GM18909 (cell line): ENCODE measurements at regions not wholly inside any gene's neighbourhood (a gene's known extent, or its start where the extent isn't known, plus 50 kb on each side); places are given as distances from the start of the nearest gene placed in this dataset.
"Not testable (repeated sequence)": the region's sequence is repeated elsewhere in the genome, so short reads cannot be mapped to it uniquely, and the experiment has no call there.

Source experiments
- ATAC-seq: cut with Tn5 transposase; IDR thresholded peaks from one replicate; pipeline ENCODE4 v1.9.1; 2021; ENCODE audit warnings: mild to moderate bottlenecking; ENCODE audit not compliant: unreplicated experiment, poor library complexity

DNA sequence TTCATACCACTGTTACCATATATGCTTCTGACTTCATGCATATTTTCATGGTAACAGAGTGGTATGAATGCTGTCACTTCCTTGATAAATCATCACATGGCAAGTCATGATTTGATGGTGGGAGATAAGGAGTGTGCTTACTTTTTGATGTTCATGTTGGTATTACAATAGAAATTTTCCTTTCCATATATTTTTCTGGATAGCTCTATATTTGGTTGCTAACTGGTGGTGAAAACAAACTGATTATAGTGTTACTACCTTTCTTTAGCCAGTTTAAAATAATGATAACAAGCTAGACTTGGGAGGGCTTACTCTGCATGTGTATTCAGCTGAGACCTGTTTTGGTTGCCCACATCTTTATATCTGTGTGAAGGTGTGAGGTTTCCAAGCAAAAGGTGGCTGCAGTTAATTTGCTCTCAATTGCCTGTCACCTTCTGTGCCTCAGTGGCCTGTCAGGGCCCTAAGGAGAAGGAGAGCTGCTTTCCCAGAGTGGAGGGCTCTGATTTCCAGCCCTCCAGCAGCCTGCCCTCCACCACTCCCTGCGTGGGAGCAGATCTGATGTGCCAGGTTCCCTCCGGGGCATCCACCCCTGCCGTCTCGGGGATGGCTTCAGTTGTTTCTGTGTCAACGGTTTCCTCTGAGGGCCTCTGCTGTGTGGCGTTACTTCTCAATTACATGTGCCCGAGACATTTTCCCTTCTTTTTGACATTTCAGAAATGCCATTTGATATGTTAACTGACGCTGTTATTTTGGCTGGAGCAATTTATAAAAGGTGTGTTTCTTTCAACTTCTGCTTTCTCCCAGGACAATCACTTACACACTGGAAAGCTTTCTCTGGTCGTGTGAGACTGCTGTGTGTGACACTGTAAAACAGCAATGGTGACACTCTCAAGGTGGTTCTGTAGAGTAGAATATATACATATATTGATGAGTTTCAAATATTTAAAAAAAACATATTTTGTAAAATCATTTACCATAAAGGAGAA is 107.7 kb upstream of the KLF6 start:
- ATAC-seq: no peak

DNA sequence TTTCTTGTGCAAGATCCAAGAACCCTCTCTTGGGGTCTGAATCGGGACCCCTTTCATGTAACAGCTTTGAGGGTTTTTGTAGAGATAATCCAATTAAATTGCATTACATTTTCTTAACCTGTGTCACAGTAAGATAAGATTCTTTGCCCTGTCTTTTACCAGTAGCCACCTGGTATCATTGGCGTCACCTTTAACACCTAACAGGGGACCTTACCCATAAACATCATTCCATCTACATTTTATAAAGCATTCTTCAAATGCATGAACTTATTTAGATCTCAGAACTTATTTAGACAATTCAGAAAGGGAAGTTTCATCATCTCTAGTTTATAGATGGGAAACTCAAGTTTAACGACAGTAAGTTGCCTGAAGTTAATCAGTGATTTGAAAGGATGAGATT is 106.4 kb upstream of the KLF6 start:
- ATAC-seq: no peak

DNA sequence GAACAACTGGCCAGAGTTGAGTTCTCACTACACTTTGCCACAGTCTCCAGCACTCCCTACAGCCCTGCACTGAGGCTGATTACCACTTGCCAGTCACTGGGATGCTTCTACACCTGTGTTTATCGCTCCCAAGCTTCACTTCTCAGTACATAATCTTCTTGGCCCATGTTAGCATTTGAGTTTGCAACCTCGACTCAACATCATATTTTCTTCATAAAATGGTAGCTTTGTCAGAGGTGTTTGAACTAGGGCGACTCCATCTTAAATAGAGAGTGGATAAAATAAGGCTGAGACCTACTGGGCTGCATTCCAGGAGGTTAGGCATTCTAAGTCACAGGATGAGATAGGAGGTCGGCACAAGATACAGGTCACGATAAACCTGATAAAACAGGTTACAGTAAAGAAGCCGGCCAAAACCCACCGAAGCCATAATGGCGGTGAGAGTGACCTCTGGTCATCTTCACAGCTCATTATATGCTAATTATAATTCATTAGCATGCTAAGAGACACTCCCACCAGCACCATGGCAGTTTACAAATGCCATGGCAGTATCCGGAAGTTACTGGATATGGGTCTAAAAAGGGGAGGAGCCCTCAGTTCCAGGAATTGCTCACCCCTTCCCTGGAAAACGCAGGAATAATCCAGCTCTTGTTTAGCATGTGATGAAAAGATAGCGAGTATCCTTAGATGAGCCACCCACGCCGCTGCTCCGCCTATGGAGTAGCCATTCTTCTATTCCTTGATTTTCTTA is 105.8 kb upstream of the KLF6 start:
- no peak for ATAC-seq

DNA sequence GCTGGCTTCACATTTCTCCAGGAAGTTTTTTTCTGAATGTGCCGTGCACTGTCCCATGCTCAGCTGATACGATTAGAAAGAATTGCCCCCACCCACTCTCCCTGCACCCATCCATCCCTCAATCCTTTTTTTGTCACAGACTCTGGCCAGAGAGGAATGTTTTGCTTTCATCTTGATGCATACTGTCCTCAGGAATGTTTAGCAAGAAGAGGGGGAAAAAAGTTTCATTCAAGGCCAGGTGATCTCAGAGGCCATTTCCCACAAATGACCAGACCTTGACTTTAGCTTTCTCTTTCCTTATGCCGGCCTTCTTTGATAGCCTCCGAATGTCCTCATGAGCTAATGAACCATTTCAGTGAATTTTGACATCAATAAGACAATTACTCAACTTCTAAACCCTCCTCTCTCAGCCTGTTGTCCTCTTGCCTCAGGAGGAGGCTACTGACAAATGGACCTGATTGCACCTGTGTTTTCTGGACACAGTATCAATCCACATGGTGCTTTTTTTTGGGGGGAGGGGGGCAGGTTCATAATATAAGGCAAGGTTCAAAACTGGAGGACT is 105.0 kb upstream of the KLF6 start:
- ATAC-seq: no peak

DNA sequence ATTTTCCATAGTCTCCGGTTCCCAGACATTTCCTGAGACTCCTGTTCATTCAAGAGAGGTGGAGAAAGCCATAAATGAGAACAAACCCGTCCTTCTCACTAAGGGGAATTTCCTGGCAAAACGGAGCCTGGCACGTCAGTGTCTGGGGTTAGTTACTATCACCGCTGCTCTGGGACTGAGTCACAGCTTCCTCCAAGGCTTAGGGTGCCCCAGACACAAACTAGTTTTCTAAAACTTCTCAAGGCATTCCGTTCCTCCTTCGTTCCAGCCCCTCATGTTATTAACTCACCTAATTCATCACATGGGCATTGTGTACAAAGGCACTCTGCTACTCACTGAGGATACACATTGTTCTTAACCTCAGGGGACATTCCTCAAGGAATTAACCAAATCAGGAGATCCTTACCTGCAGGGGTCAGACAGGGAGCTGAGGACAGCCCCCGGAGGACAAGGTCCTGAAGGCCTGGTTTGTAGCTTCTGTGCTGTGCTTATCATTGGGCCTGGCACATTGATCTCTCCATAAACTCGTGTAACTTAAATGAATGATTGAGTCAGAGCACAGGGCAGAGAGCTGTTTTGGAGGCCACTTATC is 103.0 kb upstream of the KLF6 start:
- peak; percentile 67 for ATAC-seq

DNA sequence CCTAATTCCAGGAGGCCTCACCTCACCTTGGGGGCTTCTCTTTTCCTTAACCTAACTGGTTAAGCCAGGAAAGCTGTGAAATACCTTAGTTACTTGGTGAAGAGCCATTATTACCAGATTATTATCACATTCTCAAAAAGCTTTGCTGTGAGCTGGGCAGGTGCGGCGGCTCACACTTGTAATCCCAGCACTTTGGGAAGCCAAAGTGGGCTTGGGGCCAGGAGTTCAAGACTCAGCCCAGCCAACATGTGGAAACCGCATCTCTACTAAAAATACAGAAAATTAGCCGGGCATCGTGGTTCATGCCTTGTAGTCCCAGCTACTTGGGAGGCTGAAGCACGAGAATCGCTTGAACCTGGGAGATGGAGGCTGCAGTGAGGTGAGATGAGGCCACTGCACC is 102.4 kb upstream of the KLF6 start:
- ATAC-seq: no peak

DNA sequence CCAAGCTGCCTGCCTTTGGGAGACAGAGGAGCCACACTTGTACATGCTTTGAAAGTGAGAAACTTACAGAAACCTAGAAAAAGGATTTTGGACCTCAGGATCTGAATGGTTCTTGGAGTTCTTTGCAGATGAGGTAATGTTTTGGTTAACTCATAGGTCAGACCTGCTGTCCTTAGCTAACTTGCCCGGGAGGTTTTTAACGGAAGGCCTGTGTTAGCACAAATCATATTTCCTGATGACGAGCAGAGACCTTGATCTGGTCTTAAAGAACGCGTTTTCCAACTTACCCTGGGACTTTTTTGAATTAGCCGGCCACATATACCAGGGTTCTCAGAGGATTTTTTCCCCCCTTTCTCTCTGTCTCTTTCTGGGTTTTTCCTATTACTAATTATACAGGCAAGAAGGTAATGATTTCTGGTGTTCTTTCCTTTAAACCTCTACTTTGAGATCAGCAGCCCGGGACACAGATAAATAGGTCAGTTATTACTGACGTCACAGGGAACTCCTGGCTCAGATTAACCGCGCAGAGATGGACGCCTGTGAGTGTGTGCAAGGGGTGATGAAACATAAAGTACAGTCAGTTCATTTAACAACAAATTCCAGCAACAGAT is 101.7 kb upstream of the KLF6 start:
- ATAC-seq: peak; percentile 55

DNA sequence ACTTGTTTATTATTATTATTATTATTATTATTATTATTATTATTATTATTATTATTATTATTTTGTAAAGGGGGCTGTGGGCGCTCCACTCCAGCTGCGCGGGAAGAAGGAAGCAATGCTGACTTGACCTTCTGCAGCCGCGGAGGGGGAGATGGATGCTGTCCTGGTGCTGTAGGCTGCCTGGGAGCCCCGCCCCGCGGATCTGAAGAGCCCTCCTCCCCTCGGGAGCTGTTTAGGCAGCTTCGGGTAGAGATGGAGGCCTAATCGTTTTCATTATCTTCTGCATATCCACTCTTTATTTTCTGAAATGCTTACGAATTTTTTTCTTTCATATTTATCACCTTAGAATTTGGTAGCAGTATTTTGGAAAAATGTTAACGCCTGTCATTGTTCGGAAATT is 101.2 kb upstream of the KLF6 start:
- no peak for ATAC-seq

DNA sequence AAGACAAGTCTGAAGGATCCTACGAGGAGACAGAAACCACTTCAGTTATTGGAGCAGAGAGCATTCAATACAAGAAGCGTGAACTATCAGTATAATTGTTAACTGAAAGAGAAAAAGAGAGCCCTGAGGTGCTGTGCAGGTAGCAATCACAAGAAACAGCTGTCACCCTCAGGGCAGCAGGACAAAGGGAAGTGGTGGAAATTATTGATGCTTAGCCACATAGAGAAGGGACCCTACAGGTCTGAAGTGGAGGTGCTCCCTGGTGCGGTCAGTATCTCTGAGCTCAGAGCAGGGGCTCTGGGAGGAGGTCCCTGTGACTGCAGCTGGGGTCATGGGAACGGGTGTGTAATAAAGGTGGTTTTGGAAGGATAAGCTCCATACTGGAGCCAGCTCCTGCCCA is 97.8 kb upstream of the KLF6 start:
- no peak for ATAC-seq

DNA sequence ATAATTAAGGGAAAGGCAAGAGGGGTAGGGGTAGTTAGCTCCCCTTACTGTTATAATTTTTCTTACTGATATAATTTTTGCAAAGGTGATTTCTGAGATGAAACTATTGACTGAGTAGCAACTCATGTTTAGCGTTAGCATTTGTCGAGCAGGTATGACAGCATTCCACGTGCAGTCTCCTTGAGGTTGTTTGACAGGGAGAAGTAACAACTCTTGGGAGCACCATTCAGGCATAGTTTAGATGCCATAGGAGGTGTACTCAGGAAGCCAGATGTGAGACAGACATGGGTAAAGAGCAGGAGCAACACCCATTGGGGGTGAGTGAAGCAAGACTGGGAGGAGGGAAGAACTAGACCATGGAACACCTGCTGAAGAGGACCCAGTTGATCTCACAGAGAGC is 96.6 kb upstream of the KLF6 start:
- no peak for ATAC-seq

DNA sequence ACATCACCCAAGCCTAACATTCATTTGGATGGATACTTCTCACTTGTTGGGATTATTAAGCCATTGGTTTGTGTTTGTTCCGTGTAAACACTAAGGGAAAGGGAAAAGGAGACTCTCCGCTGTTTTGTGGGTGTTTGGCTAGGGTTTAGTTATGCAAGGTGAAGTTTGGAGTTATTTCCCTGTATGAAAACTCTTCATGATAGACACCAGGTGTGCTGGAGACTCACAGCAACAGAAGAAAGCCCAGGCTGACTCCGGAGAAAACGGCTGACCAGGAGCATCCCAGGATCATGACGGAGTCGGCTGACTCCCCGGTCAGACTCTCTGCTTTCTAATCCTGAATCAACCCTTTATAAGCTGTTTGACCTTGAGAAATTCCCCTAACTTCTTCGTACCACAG is 94.1 kb upstream of the KLF6 start:
- ATAC-seq: no peak

DNA sequence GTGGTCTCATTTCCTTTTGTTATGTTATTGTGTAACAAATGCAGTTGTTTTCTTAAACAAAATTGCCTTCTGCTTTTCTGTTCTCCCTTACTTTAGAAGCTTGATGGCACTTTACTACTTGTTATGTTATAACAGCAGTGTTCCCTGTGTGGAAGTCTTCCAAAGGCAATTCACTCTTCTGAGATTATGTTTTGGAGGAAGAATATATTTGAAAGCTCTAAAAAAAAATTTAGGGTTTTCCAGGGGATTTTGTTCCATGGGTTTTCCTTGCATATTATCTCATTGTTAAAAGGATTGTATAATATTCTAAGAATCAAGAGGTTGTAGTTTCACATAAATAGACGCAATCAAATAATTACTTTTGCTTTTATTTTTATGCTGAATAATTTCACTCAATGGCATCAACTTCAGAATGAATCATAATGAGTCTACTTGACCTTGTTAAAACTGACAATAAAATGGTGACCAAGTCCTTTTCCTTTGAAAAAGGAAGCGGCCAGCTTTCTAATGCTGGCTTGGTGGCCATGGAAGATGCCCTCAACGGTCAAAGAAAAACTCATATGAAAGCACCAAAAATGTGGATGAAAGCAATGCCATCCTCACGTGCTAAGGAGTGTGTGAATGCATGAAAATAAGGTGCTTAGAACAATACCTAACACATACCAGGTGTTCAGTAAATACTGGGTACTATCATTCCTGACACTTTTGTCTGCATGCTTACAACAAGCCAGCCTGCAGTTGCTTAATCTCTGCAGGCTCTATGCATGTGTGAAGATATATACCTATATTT is 92.4 kb upstream of the KLF6 start:
- no peak for ATAC-seq

DNA sequence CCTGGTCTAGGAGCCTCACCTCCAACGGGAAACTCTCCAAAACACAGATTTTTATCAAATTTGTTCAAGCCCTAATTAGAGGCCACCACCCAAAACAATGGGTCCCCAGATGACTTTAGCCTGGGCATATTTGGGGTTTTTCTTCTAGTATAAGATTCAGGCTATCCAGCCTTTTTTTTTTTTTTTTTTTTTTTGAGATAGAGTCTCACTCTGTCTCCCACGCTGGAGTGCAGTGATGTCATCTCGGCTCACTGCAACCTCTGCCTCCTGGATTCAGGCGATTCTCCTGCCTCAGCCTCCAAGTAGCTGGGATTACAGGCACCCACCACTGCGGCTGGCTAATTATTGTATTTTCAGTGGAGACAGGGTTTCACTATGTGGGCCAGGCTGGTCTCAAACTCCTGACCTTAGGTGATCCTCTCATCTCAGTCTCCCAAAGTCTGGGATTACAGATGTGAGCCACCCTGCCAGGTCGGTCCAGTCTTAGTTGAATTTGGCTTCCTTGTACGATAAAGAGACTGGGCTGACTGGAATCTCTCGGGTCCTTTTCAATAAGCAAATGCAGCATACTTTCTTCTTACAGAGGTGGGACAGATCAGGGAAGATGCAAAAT is 91.4 kb upstream of the KLF6 start:
- no peak for ATAC-seq

DNA sequence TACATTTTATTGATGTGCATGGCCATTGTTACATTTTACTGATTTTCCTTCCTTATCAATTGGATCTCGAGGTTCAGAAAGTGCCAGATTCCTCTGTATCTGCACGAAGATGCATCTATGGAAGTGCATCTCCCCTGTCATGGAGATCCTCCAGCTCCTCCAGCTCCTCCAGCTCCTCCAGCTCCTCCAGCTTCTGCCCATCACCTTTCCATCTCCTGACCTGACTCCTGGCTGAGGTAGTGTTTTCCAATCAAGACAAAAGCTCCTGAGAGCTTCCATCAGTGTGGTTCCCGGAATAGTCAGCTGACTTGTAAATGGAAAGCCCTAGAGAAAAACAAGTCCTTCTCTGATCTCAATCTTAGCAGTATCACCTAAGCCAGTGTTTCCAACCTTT is 90.8 kb upstream of the KLF6 start:
- no peak for ATAC-seq

DNA sequence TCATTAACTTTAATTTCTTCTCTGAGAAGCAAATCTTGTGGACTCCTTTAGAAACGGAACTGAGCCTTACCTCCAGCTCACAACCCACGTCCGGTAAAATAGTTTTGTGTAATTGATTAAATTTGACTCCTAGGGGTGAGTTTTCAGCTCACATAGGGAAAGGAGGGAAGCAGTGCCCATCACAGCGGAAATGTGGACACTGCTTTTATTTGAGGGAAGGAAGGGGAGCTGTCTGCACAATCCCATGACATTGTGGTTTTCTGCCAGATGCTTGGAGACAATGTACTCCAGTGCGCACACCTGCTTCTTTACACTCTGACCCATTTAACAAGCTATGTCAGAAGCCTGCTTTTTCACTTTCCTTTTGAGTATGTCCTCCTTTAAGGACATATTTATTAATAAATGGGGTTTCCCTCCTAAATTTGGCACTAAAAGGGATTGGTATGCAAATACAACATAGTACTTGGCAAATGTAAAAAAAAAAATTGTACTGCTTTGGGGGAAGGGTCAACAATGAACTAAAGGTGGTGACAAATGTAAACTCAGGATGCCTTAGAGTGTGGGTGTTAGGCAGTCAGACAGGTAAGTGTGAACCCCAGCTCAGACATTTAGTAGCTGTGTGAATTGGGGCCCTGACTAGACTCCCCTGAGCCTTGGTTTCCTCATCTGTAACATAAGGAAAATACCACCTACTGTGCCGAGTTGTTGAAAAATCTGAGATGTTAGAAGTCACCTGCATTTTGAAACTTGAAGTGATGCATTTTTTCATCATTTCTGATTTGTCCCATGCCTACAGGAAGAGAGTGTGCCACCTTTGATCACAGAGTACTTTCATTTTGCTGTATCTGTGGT is 90.2 kb upstream of the KLF6 start:
- ATAC-seq: peak; percentile 78

DNA sequence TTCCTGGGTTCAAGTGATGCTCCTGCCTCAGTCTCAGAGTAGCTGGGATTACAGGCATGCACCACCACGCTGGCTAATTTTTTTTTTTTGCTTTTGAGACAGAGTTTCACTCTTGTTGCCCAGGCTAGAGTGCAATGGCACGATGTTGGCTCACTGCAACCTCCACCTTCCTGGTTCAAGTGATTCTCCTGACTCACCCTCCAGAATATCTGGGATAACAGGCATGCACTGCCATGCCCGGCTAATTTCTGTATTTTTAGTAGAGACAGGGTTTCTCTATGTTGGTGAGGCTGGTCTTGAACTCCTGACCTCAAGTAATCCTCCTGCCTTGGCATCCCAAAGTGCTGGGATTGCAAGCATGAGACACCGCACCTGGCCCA is 89.6 kb upstream of the KLF6 start:
- ATAC-seq: not testable (repeated sequence)

DNA sequence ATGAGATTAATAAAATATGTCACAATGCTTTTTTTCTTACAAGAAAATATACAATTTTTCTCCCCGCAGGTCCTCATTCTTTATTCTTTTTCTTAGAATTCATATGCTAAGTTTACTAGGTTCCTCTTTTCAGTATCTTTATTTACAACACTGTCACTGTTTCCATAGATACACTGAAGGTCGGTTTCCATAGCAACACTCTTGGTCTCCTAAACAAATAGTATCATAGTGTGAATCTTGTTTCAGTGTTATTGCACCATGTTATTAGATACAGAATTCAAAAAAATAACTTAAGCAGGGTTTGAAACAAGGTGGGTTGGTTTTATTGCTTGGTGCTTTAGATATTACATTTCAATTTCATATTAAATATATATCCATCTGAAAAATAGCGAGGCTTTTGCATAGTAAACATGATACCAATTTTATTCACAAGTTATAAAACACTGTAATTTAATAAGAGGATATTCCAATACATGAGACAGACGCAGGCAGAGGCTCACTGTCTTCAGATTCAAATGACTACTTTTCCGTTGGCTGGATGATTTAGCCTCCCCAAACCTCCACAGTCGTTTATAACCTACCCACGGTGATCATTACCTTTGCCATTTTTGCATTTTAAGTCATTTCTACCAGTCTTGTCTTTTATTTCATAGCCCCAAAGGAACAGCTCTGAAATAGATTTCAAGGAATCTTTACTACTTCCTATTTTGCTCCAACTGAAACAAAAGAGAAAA is 88.9 kb upstream of the KLF6 start:
- ATAC-seq: peak; percentile 67
